HepG2 (cell line): ENCODE measurements at regions not wholly inside any gene's neighbourhood (a gene's known extent, or its start where the extent isn't known, plus 50 kb on each side); places are given as distances from the start of the nearest gene placed in this dataset.

Experiments used
- ATAC-seq: fragments of 200-7000 bp; cut with Tn5 transposase; 3 replicates; pipeline ENCODE4 v1.9.1; 2020; ENCODE audit warnings: mild to moderate bottlenecking, moderate library complexity
- BruUV-seq: library from RNA; stranded (reverse); fragments of 400-500 nt; replicated peaks from 2 replicates; lab custom pipeline; 2021; lab: Mats Ljungman, UMichigan
- CTCF ChIA-PET: fragments of 300-600 bp; formaldehyde crosslinking; extraction: SDS; loops from one replicate; lab custom pipeline; 2021; ENCODE audit warnings: low total read pairs, inconsistent platforms, low intra/inter-chr PET ratio; lab: Yijun Ruan, JAX
- POLR2A ChIA-PET: fragments of 350-600 bp; sonication (Branson Sonifier 250); formaldehyde crosslinking; loops from one replicate; lab custom pipeline; 2020; ENCODE audit warnings: antibody characterized with exemption, inconsistent platforms; lab: Yijun Ruan, JAX
- DNase-seq: peaks from one replicate; pipeline ENCODE4 v3.0.0-alpha.2; 2015; ENCODE audit warnings: low spot score
- FAIRE-seq: peaks from 3 replicates; lab custom pipeline; 2011; peaks lifted over from hg19 to GRCh38; lab: Jason Lieb, UNC
- H2AFZ ChIP-seq: one replicate; pipeline ENCODE4 v1.6.1; 2011; ENCODE audit warnings: low read length, inconsistent platforms
- H3K27ac ChIP-seq: fragments of 300-600 bp; 3 replicates; pipeline ENCODE4 v1.8.0; 2011; ENCODE audit warnings: mixed run types, mild to moderate bottlenecking, mixed read lengths, low read length, inconsistent platforms; ENCODE audit not compliant: insufficient read depth; ENCODE audit errors: extremely low read length
- H3K27me3 ChIP-seq, 2 experiments: fragments of 200-600 bp in 1 of 2; 2 replicates in 1 of 2; 3 replicates in 1 of 2; pipeline versions ENCODE4 v1.6.0 to v1.8.0; 2011; ENCODE audit warnings: low read length in 2 of 2, mild to moderate bottlenecking in 2 of 2, moderate library complexity in 2 of 2, inconsistent platforms in 1 of 2; ENCODE audit not compliant: insufficient read depth in 2 of 2, control insufficient read depth in 1 of 2
- H3K36me3 ChIP-seq, 2 experiments: fragments of 200-600 bp in 1 of 2; replicated peaks in 1 of 2; 2 replicates in 1 of 2; 3 replicates in 1 of 2; pipeline versions ENCODE4 v1.5.1 to v1.8.0; 2011; ENCODE audit warnings: low read length in 2 of 2, inconsistent platforms in 1 of 2; ENCODE audit not compliant: insufficient read depth in 2 of 2, control insufficient read depth in 1 of 2
- H3K4me1 ChIP-seq: 2 replicates; pipeline ENCODE4 v1.5.1; 2012; ENCODE audit warnings: low read length, inconsistent platforms; ENCODE audit not compliant: insufficient read depth
- H3K4me2 ChIP-seq: 2 replicates; pipeline ENCODE4 v1.6.0; 2011; ENCODE audit warnings: low read depth, low read length, inconsistent platforms
- H3K4me3 ChIP-seq, 3 experiments: fragments of 200-600 bp in 1 of 3; sonication (generic), shearing (Covaris generic) in 1 of 3; replicated peaks in 1 of 3; 2 replicates each; pipeline ENCODE4 v1.5.1; 2011 to 2016; ENCODE audit warnings: low read length in 3 of 3, inconsistent platforms in 2 of 3, low read depth in 2 of 3, mild to moderate bottlenecking in 2 of 3, control low read depth in 1 of 3, mixed read lengths in 1 of 3; ENCODE audit not compliant: insufficient read depth in 1 of 3
- H3K79me2 ChIP-seq: one replicate; pipeline ENCODE4 v1.6.1; 2011; ENCODE audit warnings: low read length, inconsistent platforms; ENCODE audit not compliant: insufficient read depth
- H3K9ac ChIP-seq: 2 replicates; pipeline ENCODE4 v1.6.0; 2011; ENCODE audit warnings: mild to moderate bottlenecking, low read depth, low read length, inconsistent platforms; ENCODE audit not compliant: insufficient read depth
- H3K9me3 ChIP-seq: 2 replicates; pipeline ENCODE4 v1.5.1; 2012; ENCODE audit warnings: mild to moderate bottlenecking, low read length
- H4K20me1 ChIP-seq: 2 replicates; pipeline ENCODE4 v1.6.0; 2011; ENCODE audit warnings: inconsistent platforms, mild to moderate bottlenecking, low read length, moderate library complexity; ENCODE audit not compliant: insufficient read depth
- HES4 ChIP-seq: sonication (generic); formaldehyde crosslinking; IDR thresholded peaks from 2 replicates; pipeline ENCODE4 v1.9.0; 2021; ENCODE audit warnings: mild to moderate bottlenecking, missing genetic modification reagents, borderline replicate concordance
- HNRNPLL ChIP-seq: fragments of 200-400 bp; formaldehyde crosslinking; IDR thresholded peaks from 2 replicates; pipeline ENCODE4 v1.6.1; 2017; ENCODE audit warnings: mild to moderate bottlenecking, low read depth, low read length; ENCODE audit not compliant: poor library complexity, severe bottlenecking
- IRF9 ChIP-seq: sonication (generic); formaldehyde crosslinking; IDR thresholded peaks from 2 replicates; pipeline ENCODE4 v1.8.0; 2022; ENCODE audit warnings: missing genetic modification reagents, mild to moderate bottlenecking, borderline replicate concordance
- SOX13 ChIP-seq, 3 experiments: fragments of 450-650 bp in 1 of 3; sonication (generic) in 1 of 3; formaldehyde crosslinking in 1 of 3; IDR thresholded peaks in 2 of 3; conservative IDR thresholded peaks in 1 of 3; 2 replicates each; pipeline versions ENCODE4 v1.5.0 to v1.6.1; 2016 to 2020; ENCODE audit warnings: antibody characterized with exemption in 1 of 3, mild to moderate bottlenecking in 1 of 3, missing compliant biosample characterization in 1 of 3, missing genetic modification reagents in 1 of 3, moderate library complexity in 1 of 3
- SRY ChIP-seq: sonication (generic); formaldehyde crosslinking; IDR thresholded peaks from 2 replicates; pipeline ENCODE4 v1.8.0; 2022; ENCODE audit warnings: mild to moderate bottlenecking, missing genetic modification reagents
- TEAD2 ChIP-seq: sonication (generic); formaldehyde crosslinking; IDR thresholded peaks from 2 replicates; pipeline ENCODE4 v1.9.0; 2021; ENCODE audit warnings: missing genetic modification reagents
- ZNF280B ChIP-seq: sonication (generic); formaldehyde crosslinking; IDR thresholded peaks from 2 replicates; pipeline ENCODE4 v1.5.0; 2020; ENCODE audit warnings: missing genetic modification reagents, mild to moderate bottlenecking, borderline replicate concordance
- ZNF3 ChIP-seq: IDR thresholded peaks from 2 replicates; pipeline ENCODE4 v1.7.0; 2017; ENCODE audit warnings: inconsistent platforms
- ZNF343 ChIP-seq: sonication (generic); formaldehyde crosslinking; IDR thresholded peaks from 2 replicates; pipeline ENCODE4 v1.4.0; 2020; ENCODE audit warnings: mild to moderate bottlenecking, missing genetic modification reagents
- ZNF563 ChIP-seq: sonication (generic); formaldehyde crosslinking; IDR thresholded peaks from 2 replicates; pipeline ENCODE4 v1.8.0; 2022; ENCODE audit warnings: mild to moderate bottlenecking, moderate library complexity, missing genetic modification reagents
- ZNF589 ChIP-seq: sonication (generic); formaldehyde crosslinking; conservative IDR thresholded peaks from 2 replicates; pipeline ENCODE4 v1.8.0; 2022; ENCODE audit warnings: mild to moderate bottlenecking, moderate library complexity, missing genetic modification reagents
- ZNF788 ChIP-seq: sonication (generic); formaldehyde crosslinking; IDR thresholded peaks from 2 replicates; pipeline ENCODE4 v1.5.0; 2020; ENCODE audit warnings: mild to moderate bottlenecking, missing genetic modification reagents, borderline replicate concordance
- WGBS: methylation state at CpG from one replicate; pipeline ENCODE4 v1.1.6; 2017; ENCODE audit warnings: low lambda C conversion rate; 5-methylcytosine and 5-hydroxymethylcytosine counted together
- in situ Hi-C: cut with HindIII; loops from 2 replicates; pipeline ENCODE4 v1.10.0; 2017; ENCODE audit warnings: low pct_unique_long_range_greater_than_20kb; ENCODE audit not compliant: extremely low pct_ligation_motif_present
- intact Hi-C: fragments of 100-400 bp; cut with micrococcal nuclease; formaldehyde crosslinking; loops from one replicate; pipeline ENCODE4 v1.10.0; 2022; ENCODE audit not compliant: unreplicated experiment
- TF ChIP-seq, protein P1 (sequence below): sonication (generic); formaldehyde crosslinking; IDR thresholded peaks from 2 replicates; pipeline ENCODE4 v1.8.0; 2023; ENCODE audit warnings: mild to moderate bottlenecking, missing genetic modification reagents
- TF ChIP-seq, protein P2 (sequence below): sonication (generic); formaldehyde crosslinking; IDR thresholded peaks from 2 replicates; pipeline ENCODE4 v1.4.0; 2020; ENCODE audit warnings: missing genetic modification reagents, borderline replicate concordance
- TF ChIP-seq, protein P3 (sequence below): sonication (generic); formaldehyde crosslinking; IDR thresholded peaks from 2 replicates; pipeline ENCODE4 v1.5.1; 2020; ENCODE audit warnings: missing genetic modification reagents, mild to moderate bottlenecking, borderline replicate concordance

GRCh38 chr20:50342638-50343102, 152.0 kb downstream of the CEBPB start:
- Histone ChIP-seq H3K4me2 (no peak overlapping the region), H3K9ac (no peak overlapping the region), H3K79me2 (no peaks in the 10 kb centered on the region), H3K4me1 (peaks cover 81% of the 10 kb centered on the region), H4K20me1 (no peaks in the 10 kb centered on the region), H3K9me3 (no peaks in the 10 kb centered on the region), H3K36me3 (no peaks in the 10 kb centered on the region), H3K27ac (no peak overlapping the region), H3K27me3 (peaks cover 3 to 43% of the 10 kb centered on the region in 2 experiments; a peak in 3 of 5 replicates), H2AFZ (no peak overlapping the region), H3K4me3 (no peak overlapping the region)
- no TSS peak for BruUV-seq
- intact Hi-C loops (loop anchor here (1.0 kb wide), 1 partner anchor 38 kb away; no protein-coding TSS in a partner anchor), in situ Hi-C loops (loop anchor here (5.0 kb wide), 1 partner anchor 155 kb away; no protein-coding TSS in a partner anchor)
- CTCF ChIA-PET, result no interaction called here
- POLR2A ChIA-PET, result no interaction called here
- 17% methylated on average over 5 of the region's 5 CpGs for WGBS
- DNase-seq (no peak), FAIRE-seq (no peak), ATAC-seq (no peak)
- no peak for TF ChIP-seq SRY (CRISPR knock-in tag)
- TF ChIP-seq ZNF280B (CRISPR knock-in tag), result 0 out of 2 replicates have a peak, but pooled peaks have one; percentile 7
- TF ChIP-seq ZNF788 (CRISPR knock-in tag), result peak; percentile 49; the same call in 1 of the 2 replicates
- peak; percentile 67; the same call in 1 of the 2 replicates for TF ChIP-seq ZNF563
- TF ChIP-seq, protein P1, sequence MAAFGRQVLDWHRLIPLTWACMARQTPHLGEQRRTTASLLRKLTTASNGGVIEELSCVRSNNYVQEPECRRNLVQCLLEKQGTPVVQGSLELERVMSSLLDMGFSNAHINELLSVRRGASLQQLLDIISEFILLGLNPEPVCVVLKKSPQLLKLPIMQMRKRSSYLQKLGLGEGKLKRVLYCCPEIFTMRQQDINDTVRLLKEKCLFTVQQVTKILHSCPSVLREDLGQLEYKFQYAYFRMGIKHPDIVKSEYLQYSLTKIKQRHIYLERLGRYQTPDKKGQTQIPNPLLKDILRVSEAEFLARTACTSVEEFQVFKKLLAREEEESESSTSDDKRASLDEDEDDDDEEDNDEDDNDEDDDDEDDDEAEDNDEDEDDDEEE (CRISPR knock-in tag), result 0 out of 2 replicates have a peak, but pooled peaks have one; percentile 62
- TF ChIP-seq ZNF589 (CRISPR knock-in tag), result no peak
- 0 out of 2 replicates have a peak, but pooled peaks have one; percentile 51 for TF ChIP-seq IRF9 (CRISPR knock-in tag)
- TF ChIP-seq ZNF343 (CRISPR knock-in tag), result no peak
- no peak for TF ChIP-seq SOX13 (IDR thresholded peaks at IDR 0.05)
- TF ChIP-seq SOX13 (CRISPR knock-in tag; conservative IDR thresholded peaks at IDR 0.05 in 1 of 2, IDR thresholded peaks at IDR 0.05 in 1 of 2), result no peak
- TF ChIP-seq HNRNPLL, result no peak
- TF ChIP-seq, protein P2, sequence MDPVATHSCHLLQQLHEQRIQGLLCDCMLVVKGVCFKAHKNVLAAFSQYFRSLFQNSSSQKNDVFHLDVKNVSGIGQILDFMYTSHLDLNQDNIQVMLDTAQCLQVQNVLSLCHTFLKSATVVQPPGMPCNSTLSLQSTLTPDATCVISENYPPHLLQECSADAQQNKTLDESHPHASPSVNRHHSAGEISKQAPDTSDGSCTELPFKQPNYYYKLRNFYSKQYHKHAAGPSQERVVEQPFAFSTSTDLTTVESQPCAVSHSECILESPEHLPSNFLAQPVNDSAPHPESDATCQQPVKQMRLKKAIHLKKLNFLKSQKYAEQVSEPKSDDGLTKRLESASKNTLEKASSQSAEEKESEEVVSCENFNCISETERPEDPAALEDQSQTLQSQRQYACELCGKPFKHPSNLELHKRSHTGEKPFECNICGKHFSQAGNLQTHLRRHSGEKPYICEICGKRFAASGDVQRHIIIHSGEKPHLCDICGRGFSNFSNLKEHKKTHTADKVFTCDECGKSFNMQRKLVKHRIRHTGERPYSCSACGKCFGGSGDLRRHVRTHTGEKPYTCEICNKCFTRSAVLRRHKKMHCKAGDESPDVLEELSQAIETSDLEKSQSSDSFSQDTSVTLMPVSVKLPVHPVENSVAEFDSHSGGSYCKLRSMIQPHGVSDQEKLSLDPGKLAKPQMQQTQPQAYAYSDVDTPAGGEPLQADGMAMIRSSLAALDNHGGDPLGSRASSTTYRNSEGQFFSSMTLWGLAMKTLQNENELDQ (CRISPR knock-in tag), result no peak
- peak; percentile 97 for TF ChIP-seq ZNF3 (CRISPR knock-in tag)
- TF ChIP-seq, protein P3, sequence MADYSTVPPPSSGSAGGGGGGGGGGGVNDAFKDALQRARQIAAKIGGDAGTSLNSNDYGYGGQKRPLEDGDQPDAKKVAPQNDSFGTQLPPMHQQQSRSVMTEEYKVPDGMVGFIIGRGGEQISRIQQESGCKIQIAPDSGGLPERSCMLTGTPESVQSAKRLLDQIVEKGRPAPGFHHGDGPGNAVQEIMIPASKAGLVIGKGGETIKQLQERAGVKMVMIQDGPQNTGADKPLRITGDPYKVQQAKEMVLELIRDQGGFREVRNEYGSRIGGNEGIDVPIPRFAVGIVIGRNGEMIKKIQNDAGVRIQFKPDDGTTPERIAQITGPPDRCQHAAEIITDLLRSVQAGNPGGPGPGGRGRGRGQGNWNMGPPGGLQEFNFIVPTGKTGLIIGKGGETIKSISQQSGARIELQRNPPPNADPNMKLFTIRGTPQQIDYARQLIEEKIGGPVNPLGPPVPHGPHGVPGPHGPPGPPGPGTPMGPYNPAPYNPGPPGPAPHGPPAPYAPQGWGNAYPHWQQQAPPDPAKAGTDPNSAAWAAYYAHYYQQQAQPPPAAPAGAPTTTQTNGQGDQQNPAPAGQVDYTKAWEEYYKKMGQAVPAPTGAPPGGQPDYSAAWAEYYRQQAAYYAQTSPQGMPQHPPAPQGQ (CRISPR knock-in tag), result peak; percentile 30; the same call in 1 of the 2 replicates
- no peak for TF ChIP-seq TEAD2 (CRISPR knock-in tag)
- peak; percentile 58; the same call in 1 of the 2 replicates for TF ChIP-seq HES4 (CRISPR knock-in tag)
